NCI-H2227 (cell line): ENCODE measurements at regions not wholly inside any gene's neighbourhood (a gene's known extent, or its start where the extent isn't known, plus 50 kb on each side); places are given as distances from the start of the nearest gene placed in this dataset.

Source experiments
- DNase-seq: peaks from one replicate; lab custom pipeline; 2025; ENCODE audit not compliant: unreplicated experiment; lab: John Stamatoyannopoulos, UW

- no peak for DNase-seq
Observed at GRCh38 chr6:105795913-105796517, 290.1 kb upstream of the PRDM1 start.

- no peak for DNase-seq
Observed at GRCh38 chr6:105795366-105795765, 290.8 kb upstream of the PRDM1 start.

GRCh38 chr6:105794870-105795269, 291.3 kb upstream of the PRDM1 start:
- DNase-seq, result no peak

- no peak for DNase-seq
Observed at GRCh38 chr6:105794239-105794638, 291.9 kb upstream of the PRDM1 start.

GRCh38 chr6:105793130-105793529, 293.0 kb upstream of the PRDM1 start:
- DNase-seq, result no peak

DNA sequence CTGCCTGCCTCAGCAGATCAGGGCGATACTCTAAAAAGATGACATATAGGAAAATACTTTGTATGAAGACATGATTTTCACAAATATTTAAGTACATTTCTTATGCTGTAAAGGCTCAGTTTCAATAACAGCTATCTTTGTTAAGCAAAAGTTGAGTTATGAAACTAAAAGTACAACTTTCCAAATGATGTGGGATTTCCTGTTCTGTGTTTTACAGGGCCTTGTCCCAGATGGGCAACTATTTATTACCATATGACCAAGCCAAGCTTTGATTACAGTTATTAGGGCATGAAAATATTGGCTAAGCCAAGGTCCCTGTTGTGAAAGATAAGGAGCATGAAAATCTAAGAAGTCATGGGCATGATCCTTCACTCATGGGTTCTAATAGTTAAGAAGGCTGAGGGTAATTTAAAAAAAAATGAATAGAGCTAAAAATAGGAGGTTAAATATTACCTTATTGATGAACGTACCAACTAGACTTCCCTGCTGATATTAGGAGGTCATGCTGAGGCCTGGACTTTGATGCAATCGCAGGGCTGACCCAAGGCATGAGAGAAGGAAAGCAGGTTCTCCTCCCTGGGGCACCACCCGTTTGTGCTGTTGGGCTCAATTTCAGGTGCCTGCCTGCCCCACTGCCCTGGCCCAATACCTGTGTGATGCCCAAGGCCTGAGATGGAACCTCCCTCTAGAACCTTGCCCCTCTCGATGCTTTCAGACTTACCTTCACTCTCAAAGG, 294.4 kb upstream of the PRDM1 start:
- no peak for DNase-seq

DNA sequence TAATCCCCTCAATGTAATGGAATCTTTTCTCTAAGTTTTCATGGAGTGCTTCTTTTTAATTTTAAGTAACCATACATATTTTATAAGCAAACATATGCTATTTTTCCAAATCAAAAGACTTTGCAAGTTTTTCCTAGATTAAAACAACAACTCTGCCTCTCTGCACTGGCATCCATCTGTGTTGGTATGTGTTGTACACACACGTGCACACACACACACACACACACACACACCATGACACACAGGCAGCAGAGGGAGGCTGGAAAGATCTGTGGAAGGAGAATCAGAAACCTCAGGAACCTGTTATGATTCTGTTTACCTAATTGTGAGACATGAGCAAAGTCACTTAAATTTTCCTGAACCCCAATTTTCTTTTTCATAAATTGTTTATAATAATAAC, 295.0 kb upstream of the PRDM1 start:
- no peak for DNase-seq

- no peak for DNase-seq
Observed at GRCh38 chr6:105790635-105791034, 295.5 kb upstream of the PRDM1 start.

GRCh38 chr6:105789935-105790334, 296.2 kb upstream of the PRDM1 start:
- DNase-seq, result no peak

- no peak for DNase-seq
Observed at GRCh38 chr6:105787747-105788146, 298.4 kb upstream of the PRDM1 start.

- no peak for DNase-seq
Observed at GRCh38 chr6:105786890-105787655, 299.1 kb upstream of the PRDM1 start.

DNA sequence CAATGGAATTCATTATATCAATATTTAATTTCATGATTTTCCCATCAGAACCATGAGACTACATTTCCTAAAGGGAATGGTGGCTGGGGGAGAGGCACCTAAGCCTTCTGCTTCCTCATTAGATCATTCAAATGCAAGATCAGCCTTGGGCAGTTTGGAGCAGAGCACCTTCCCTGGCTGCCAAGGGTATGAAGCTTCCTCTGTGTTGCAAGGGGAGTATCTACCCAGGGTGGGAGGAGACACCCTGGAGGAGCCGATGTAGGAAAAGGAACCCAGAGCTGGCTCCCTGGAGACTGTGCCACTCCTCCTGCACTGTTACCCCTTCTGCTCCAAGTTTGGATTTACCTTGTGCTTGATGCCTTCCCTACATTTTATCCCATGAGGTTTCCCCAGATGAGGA, 299.7 kb upstream of the PRDM1 start:
- no peak for DNase-seq

DNA sequence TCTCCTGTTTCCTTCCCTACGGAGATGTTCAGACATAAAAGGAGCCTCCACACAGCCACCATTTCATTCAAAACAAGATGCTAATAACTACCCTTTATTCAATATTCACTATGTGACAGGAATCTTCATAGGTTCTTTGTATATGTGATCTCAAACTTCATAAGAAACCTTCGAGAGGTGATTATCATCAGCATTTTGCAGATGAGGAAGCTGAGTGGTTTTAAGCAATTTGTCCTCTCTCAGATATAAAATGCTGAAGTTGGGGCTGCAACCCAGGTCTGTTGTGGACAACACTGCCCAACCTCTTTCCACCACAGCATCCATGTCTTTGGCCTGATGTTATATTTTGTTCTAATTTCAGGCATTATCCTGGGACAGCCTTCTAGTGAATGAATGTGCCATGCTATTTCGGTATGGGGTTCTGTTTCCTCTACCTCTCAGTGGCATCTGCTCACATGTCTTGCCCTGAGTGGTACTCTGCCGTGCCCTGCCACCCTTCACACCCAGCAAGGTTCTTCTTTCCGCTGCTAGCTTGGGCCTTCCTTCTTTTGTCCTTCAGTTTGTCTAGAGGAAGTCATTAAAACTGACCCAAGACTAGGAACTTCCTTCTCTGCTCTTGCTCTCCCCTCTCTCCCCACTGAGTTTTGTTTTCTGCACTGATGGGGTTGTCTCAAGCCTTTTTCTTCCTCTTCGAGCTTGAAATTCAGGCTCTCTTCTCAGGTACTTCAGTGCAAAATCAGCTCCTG, 300.9 kb upstream of the PRDM1 start:
- no peak for DNase-seq

- no peak for DNase-seq
Observed at GRCh38 chr6:105784179-105784578, 302.0 kb upstream of the PRDM1 start.

GRCh38 chr6:105783333-105783935, 302.7 kb upstream of the PRDM1 start:
- no peak for DNase-seq

GRCh38 chr6:105781915-105782314, 304.2 kb upstream of the PRDM1 start:
- no peak for DNase-seq

DNA sequence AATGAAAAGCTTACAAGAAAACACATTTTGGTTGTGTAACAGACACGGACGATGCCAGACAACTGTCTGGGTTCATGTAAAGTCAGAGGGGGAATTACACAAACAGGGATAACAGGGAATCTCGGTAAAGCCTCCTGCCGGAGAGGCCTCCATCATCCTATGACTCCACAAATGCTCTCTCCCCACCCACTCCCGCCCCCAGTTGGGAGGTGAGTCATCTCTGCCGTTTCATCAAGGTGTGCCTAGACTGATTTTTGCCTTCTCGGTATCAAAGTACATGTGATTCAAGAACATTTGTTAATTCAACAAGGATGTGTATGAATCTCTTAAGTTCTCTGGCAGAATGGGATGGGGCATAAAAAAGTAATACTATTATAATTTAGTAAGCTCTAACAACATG, 304.9 kb upstream of the PRDM1 start:
- DNase-seq, result no peak

DNA sequence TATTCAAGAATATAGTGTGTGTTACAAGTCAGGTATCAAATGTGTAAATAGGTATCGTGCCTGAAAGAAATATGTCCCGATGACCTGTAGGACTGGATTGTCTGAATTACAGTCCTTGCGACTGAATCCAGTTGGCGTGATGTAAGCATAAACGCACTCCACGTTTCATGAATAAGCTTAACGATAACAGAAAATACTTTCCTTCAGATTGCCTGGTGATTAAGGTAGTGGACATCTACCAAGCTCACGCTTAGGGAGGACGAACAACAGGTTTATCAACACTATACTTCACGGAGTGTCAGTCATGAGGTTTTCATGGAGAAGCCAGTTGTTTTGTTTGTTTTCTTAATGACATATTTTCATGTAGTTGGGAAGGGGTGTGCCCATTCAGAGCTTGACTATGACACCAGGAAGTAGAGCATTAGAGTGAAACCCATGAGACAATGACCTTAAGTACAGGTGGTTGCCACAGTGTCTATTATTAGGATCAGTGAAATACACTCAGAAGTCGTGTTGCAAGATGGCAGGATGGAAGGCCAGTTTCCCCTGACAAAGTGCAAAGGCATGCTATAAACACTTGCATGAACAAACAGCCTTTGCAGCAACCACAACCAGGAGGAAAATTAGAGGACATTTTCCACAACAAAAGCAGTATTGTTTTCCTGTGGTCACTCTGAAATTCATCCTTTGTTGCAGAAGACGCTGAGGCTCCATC, 305.8 kb upstream of the PRDM1 start:
- no peak for DNase-seq

GRCh38 chr6:105779110-105779509, 307.0 kb upstream of the PRDM1 start:
- DNase-seq, result no peak

DNA sequence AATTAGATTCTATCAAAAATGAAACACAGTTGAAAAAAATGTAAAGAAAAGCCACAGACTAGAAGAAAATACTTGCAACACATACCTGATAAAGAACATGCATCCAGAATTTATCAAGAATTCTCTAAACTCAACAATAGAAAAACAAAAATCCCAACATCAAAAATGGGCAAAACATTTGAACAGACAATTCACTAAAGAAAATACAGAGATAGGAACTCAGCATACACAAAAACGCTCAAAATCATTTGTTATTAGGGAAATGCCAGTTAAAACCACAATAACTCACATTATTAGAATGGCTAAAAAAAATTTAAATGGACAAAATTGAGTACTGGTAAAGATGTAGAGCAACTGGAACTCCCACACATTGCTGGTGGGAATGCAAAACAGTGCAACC, 311.0 kb upstream of the PRDM1 start:
- DNase-seq, result no peak
